ENCODE measurements at regions not wholly inside any gene's neighbourhood (a gene's known extent, or its start where the extent isn't known, plus 50 kb on each side); places are given as distances from the start of the nearest gene placed in this dataset.

GRCh38 chr13:58181111-58181510 is 549.6 kb downstream of the PCDH17 start:
- no peak for ATAC-seq
- TF ChIP-seq CSDC2 (CRISPR knock-in tag; IDR thresholded peaks at IDR 0.05) (no peak), TOX (CRISPR knock-in tag; IDR thresholded peaks at IDR 0.05; ENCODE audit: borderline replicate concordance) (no peak), CSRNP3 (CRISPR knock-in tag; IDR thresholded peaks at IDR 0.05) (no peak), PPARA (CRISPR knock-in tag; IDR thresholded peaks at IDR 0.05; ENCODE audit: borderline replicate concordance) (no peak), OSR1 (CRISPR knock-in tag; IDR thresholded peaks at IDR 0.05) (no peak), PATZ1 (CRISPR knock-in tag; IDR thresholded peaks at IDR 0.05; ENCODE audit: borderline replicate concordance) (no peak), ZNF565 (CRISPR knock-in tag; conservative IDR thresholded peaks at IDR 0.05; ENCODE audit: low read depth) (no peak), BACH2 (CRISPR knock-in tag; IDR thresholded peaks at IDR 0.05; ENCODE audit: borderline replicate concordance) (no peak), TCF4 (CRISPR knock-in tag; IDR thresholded peaks at IDR 0.05; ENCODE audit: borderline replicate concordance) (no peak), POU6F1 (CRISPR knock-in tag; IDR thresholded peaks at IDR 0.05; ENCODE audit: borderline replicate concordance, low read depth) (no peak), ZC3H10 (CRISPR knock-in tag; IDR thresholded peaks at IDR 0.05) (no peak), CREB5 (CRISPR knock-in tag; IDR thresholded peaks at IDR 0.05; ENCODE audit: low read depth) (no peak), ARNTL (CRISPR knock-in tag; IDR thresholded peaks at IDR 0.05; ENCODE audit: borderline replicate concordance, low read depth) (no peak), GLIS3 (CRISPR knock-in tag; IDR thresholded peaks at IDR 0.05) (no peak), ZFP3 (CRISPR knock-in tag; IDR thresholded peaks at IDR 0.05) (no peak), ZFP30 (CRISPR knock-in tag; IDR thresholded peaks at IDR 0.05) (no peak), RARB (CRISPR knock-in tag; IDR thresholded peaks at IDR 0.05) (no peak)

GRCh38 chr13:58187881-58188280 is 556.3 kb downstream of the PCDH17 start:
- no peak for ATAC-seq
- TF ChIP-seq BACH2 (CRISPR knock-in tag; IDR thresholded peaks at IDR 0.05; ENCODE audit: borderline replicate concordance) (no peak), SNAI2 (CRISPR knock-in tag; IDR thresholded peaks at IDR 0.05) (no peak), CREB5 (CRISPR knock-in tag; IDR thresholded peaks at IDR 0.05; ENCODE audit: low read depth) (no peak), GLIS3 (CRISPR knock-in tag; IDR thresholded peaks at IDR 0.05) (no peak), ISL1 (CRISPR knock-in tag; IDR thresholded peaks at IDR 0.05) (no peak), ESRRG (CRISPR knock-in tag; IDR thresholded peaks at IDR 0.05) (no peak), CSDC2 (CRISPR knock-in tag; IDR thresholded peaks at IDR 0.05) (no peak), PPARA (CRISPR knock-in tag; IDR thresholded peaks at IDR 0.05; ENCODE audit: borderline replicate concordance) (no peak), ZNF8 (CRISPR knock-in tag; IDR thresholded peaks at IDR 0.05) (no peak), TCF4 (CRISPR knock-in tag; IDR thresholded peaks at IDR 0.05; ENCODE audit: borderline replicate concordance) (no peak), ZFP30 (CRISPR knock-in tag; IDR thresholded peaks at IDR 0.05) (no peak), ZNF565 (CRISPR knock-in tag; conservative IDR thresholded peaks at IDR 0.05; ENCODE audit: low read depth) (no peak), ARNTL (CRISPR knock-in tag; IDR thresholded peaks at IDR 0.05; ENCODE audit: borderline replicate concordance, low read depth) (no peak), ZFP3 (CRISPR knock-in tag; IDR thresholded peaks at IDR 0.05) (no peak), ZNF70 (CRISPR knock-in tag; IDR thresholded peaks at IDR 0.05) (no peak), POU6F1 (CRISPR knock-in tag; IDR thresholded peaks at IDR 0.05; ENCODE audit: borderline replicate concordance, low read depth) (no peak), ZC3H10 (CRISPR knock-in tag; IDR thresholded peaks at IDR 0.05) (no peak), TSHZ2 (CRISPR knock-in tag; IDR thresholded peaks at IDR 0.05) (no peak), OSR1 (CRISPR knock-in tag; IDR thresholded peaks at IDR 0.05) (no peak), RARB (CRISPR knock-in tag; IDR thresholded peaks at IDR 0.05) (no peak)

Data from SK-N-SH treated with all-trans-retinoic acid at 6 μM for 48 hours (cell line).